K562 (cell line): ENCODE measurements at regions not wholly inside any gene's neighbourhood (a gene's known extent, or its start where the extent isn't known, plus 50 kb on each side); places are given as distances from the start of the nearest gene placed in this dataset.

Experiments
- ATAC-seq: fragments of 200-7000 bp; cut with Tn5 transposase; 3 replicates; pipeline ENCODE4 v1.9.1; 2020; ENCODE audit warnings: moderate library complexity
- BruUV-seq: library from RNA; stranded (reverse); fragments of 400-500 nt; replicated peaks from 2 replicates; lab custom pipeline; 2021; lab: Mats Ljungman, UMichigan
- CTCF ChIA-PET: fragments of 300-600 bp; formaldehyde crosslinking; extraction: SDS; loops from one replicate; lab custom pipeline; 2021; ENCODE audit warnings: low intra/inter-chr PET ratio; lab: Yijun Ruan, JAX
- POLR2A ChIA-PET: fragments of 300-600, 350-650 bp; sonication (Branson Sonifier 250); formaldehyde crosslinking; extraction: SDS; loops from one replicate; lab custom pipeline; 2021; ENCODE audit warnings: antibody characterized with exemption, inconsistent platforms; lab: Yijun Ruan, JAX
- DNase-seq, 4 experiments: peaks; one replicate each; pipeline versions ENCODE4 v3.0.0 to v3.0.0-alpha.2; 2011 to 2018; ENCODE audit warnings: low spot score in 3 of 4, mixed read lengths in 3 of 4; ENCODE audit errors: extremely low read depth in 1 of 4
- FAIRE-seq: peaks from 2 replicates; lab custom pipeline; 2011; peaks lifted over from hg19 to GRCh38; lab: Jason Lieb, UNC
- H2AFZ ChIP-seq: 2 replicates; pipeline ENCODE4 v1.6.0; 2011; ENCODE audit warnings: low read depth, low read length, control low read depth, inconsistent platforms
- H3K27ac ChIP-seq: fragments of 200-600 bp; 3 replicates; pipeline ENCODE4 v1.8.0; 2011; ENCODE audit warnings: low read depth, mild to moderate bottlenecking, control low read depth, inconsistent platforms, low read length, moderate library complexity, mixed read lengths; ENCODE audit errors: extremely low read depth
- H3K27me3 ChIP-seq, 2 experiments: fragments of 300-600 bp in 1 of 2; 2 replicates in 1 of 2; 3 replicates in 1 of 2; pipeline versions ENCODE4 v1.6.0 to v1.8.0; 2011; ENCODE audit warnings: inconsistent platforms in 2 of 2, low read length in 2 of 2, mild to moderate bottlenecking in 1 of 2, mixed read lengths in 1 of 2, moderate library complexity in 1 of 2; ENCODE audit not compliant: control insufficient read depth in 2 of 2, insufficient read depth in 2 of 2
- H3K36me3 ChIP-seq: fragments of 300-600 bp; 3 replicates; pipeline ENCODE4 v1.8.0; 2011; ENCODE audit warnings: mild to moderate bottlenecking, low read length, inconsistent platforms; ENCODE audit not compliant: control insufficient read depth, insufficient read depth
- H3K4me1 ChIP-seq, 2 experiments: fragments of 200-600 bp in 1 of 2; replicated peaks in 1 of 2; 2 replicates in 1 of 2; 3 replicates in 1 of 2; pipeline versions ENCODE4 v1.5.1 to v1.8.0; 2011; ENCODE audit warnings: inconsistent platforms in 2 of 2, low read length in 2 of 2, mild to moderate bottlenecking in 1 of 2, mixed read lengths in 1 of 2, moderate library complexity in 1 of 2; ENCODE audit not compliant: control insufficient read depth in 2 of 2, insufficient read depth in 2 of 2
- H3K4me2 ChIP-seq: 2 replicates; pipeline ENCODE4 v1.6.1; 2011; ENCODE audit warnings: low read length, control low read depth, inconsistent platforms, mixed read lengths; ENCODE audit not compliant: insufficient read depth
- H3K4me3 ChIP-seq: fragments of 200-600 bp; sonication (generic), shearing (Covaris generic); 2 replicates; pipeline ENCODE4 v1.5.1; 2016; ENCODE audit warnings: control low read depth, inconsistent platforms
- H3K79me2 ChIP-seq: fragments of 200-600 bp; 3 replicates; pipeline ENCODE4 v1.8.0; 2011; ENCODE audit warnings: low read length, inconsistent platforms; ENCODE audit not compliant: control insufficient read depth, insufficient read depth
- H3K9ac ChIP-seq, 2 experiments: 2 replicates each; pipeline versions ENCODE4 v1.6.0 to v1.6.1; 2011; ENCODE audit warnings: low read depth in 2 of 2, low read length in 2 of 2, control low read depth in 1 of 2, inconsistent platforms in 1 of 2, mild to moderate bottlenecking in 1 of 2, mixed read lengths in 1 of 2; ENCODE audit not compliant: insufficient read depth in 1 of 2
- H3K9me1 ChIP-seq: one replicate; pipeline ENCODE4 v1.6.0; 2011; ENCODE audit warnings: inconsistent platforms, mild to moderate bottlenecking, low read length, moderate library complexity; ENCODE audit not compliant: control insufficient read depth, insufficient read depth
- H3K9me3 ChIP-seq: replicated peaks from 2 replicates; pipeline ENCODE4 v1.5.1; 2011; ENCODE audit warnings: low read depth, low read length, inconsistent platforms; ENCODE audit not compliant: control insufficient read depth, insufficient read depth
- H4K20me1 ChIP-seq: replicated peaks from 2 replicates; pipeline ENCODE4 v1.6.1; 2011; ENCODE audit warnings: low read length, inconsistent platforms, mixed read lengths; ENCODE audit not compliant: control insufficient read depth, insufficient read depth
- ATF3 ChIP-seq, 2 experiments: fragments of 450-650 bp in 1 of 2; sonication (generic) in 1 of 2; formaldehyde crosslinking in 1 of 2; IDR thresholded peaks in 1 of 2; conservative IDR thresholded peaks in 1 of 2; 2 replicates each; pipeline versions ENCODE4 v1.6.1 to v1.8.1; 2016 to 2023; ENCODE audit warnings: mild to moderate bottlenecking in 2 of 2, moderate library complexity in 2 of 2, inconsistent platforms in 1 of 2, missing genetic modification reagents in 1 of 2
- CREM ChIP-seq: IDR thresholded peaks from 2 replicates; pipeline ENCODE4 v1.6.1; 2014; ENCODE audit warnings: antibody characterized with exemption, low read depth
- EHMT2 ChIP-seq: fragments of 450-650 bp; IDR thresholded peaks from 2 replicates; pipeline ENCODE4 v1.6.1; 2018; ENCODE audit warnings: antibody characterized with exemption
- ETV1 ChIP-seq: fragments of 450-650 bp; conservative IDR thresholded peaks from 2 replicates; pipeline ENCODE4 v1.6.1; 2016; ENCODE audit warnings: missing genetic modification characterization, control low read depth, low read depth, missing compliant biosample characterization
- FOXA1 ChIP-seq: fragments of 450-650 bp; IDR thresholded peaks from 2 replicates; pipeline ENCODE4 v1.6.1; 2016; ENCODE audit warnings: mild to moderate bottlenecking, borderline replicate concordance
- FOXJ2 ChIP-seq: fragments of 200-800 bp; sonication (Bioruptor generic); IDR thresholded peaks from 2 replicates; pipeline ENCODE4 v1.6.1; 2016; ENCODE audit warnings: missing genetic modification characterization, missing compliant biosample characterization
- FOXO4 ChIP-seq: fragments of 450-650 bp; formaldehyde crosslinking; IDR thresholded peaks from 2 replicates; pipeline ENCODE4 v1.4.0; 2020; ENCODE audit warnings: mild to moderate bottlenecking, moderate library complexity
- GABPB2 ChIP-seq: fragments of 250-450 bp; sonication (Bioruptor Pico); conservative IDR thresholded peaks from 2 replicates; pipeline ENCODE4 v1.5.1; 2021; ENCODE audit warnings: mild to moderate bottlenecking
- GTF3C2 ChIP-seq: IDR thresholded peaks from 3 replicates; pipeline ENCODE4 v1.6.1; 2011; ENCODE audit warnings: borderline replicate concordance, mild to moderate bottlenecking, moderate library complexity; ENCODE audit not compliant: insufficient read length; ENCODE audit errors: extremely low read depth
- KDM1A ChIP-seq, 2 experiments: fragments of 450-650 bp; IDR thresholded peaks; 2 replicates each; pipeline ENCODE4 v1.6.1; 2016; ENCODE audit warnings: mild to moderate bottlenecking in 2 of 2
- MTA1 ChIP-seq: fragments of 450-650 bp; IDR thresholded peaks from 2 replicates; pipeline ENCODE4 v1.6.1; 2017; ENCODE audit warnings: borderline replicate concordance
- NFRKB ChIP-seq: fragments of 450-650 bp; IDR thresholded peaks from 2 replicates; pipeline ENCODE4 v1.6.1; 2016; ENCODE audit warnings: low read depth
- SMAD3 ChIP-seq: fragments of 450-650 bp; formaldehyde crosslinking; conservative IDR thresholded peaks from 2 replicates; pipeline ENCODE4 v1.4.0; 2020; ENCODE audit warnings: mild to moderate bottlenecking
- SRSF9 ChIP-seq: fragments of 200-400 bp; formaldehyde crosslinking; IDR thresholded peaks from 2 replicates; pipeline ENCODE4 v1.6.1; 2017; ENCODE audit warnings: low read depth, low read length, borderline replicate concordance
- ZFX ChIP-seq: sonication (generic); formaldehyde crosslinking; IDR thresholded peaks from 2 replicates; pipeline ENCODE4 v1.8.0; 2022; ENCODE audit warnings: mild to moderate bottlenecking, missing genetic modification reagents, moderate library complexity
- ZNF280B ChIP-seq: fragments of 250-450 bp; sonication (Bioruptor Pico); IDR thresholded peaks from 2 replicates; pipeline ENCODE4 v1.5.1; 2021; ENCODE audit warnings: mild to moderate bottlenecking
- ZNF511 ChIP-seq: sonication (generic); formaldehyde crosslinking; IDR thresholded peaks from 2 replicates; pipeline ENCODE4 v1.8.0; 2022; ENCODE audit warnings: mild to moderate bottlenecking, missing genetic modification reagents
- WGBS: fragments of 100-300 bp; shearing (Covaris generic); methylation state at CpG from one replicate; pipeline ENCODE4 v1.1.6; 2016; ENCODE audit warnings: low coverage, mixed read lengths; ENCODE audit not compliant: insufficient coverage; ENCODE audit errors: missing lambda C conversion rate; 5-methylcytosine and 5-hydroxymethylcytosine counted together
- in situ Hi-C: fragments of 300-500 bp; cut with MboI; formaldehyde crosslinking; loops from 4 replicates; pipeline ENCODE4 v1.15.0; 2018; ENCODE audit warnings: inconsistent platforms, mixed read lengths
- intact Hi-C: fragments of 100-400 bp; cut with micrococcal nuclease; formaldehyde crosslinking; loops from 2 replicates; pipeline ENCODE4 v1.14.2; 2022

- FAIRE-seq, result no peak
- Histone ChIP-seq H4K20me1 (no peaks in the 10 kb centered on the region), H3K79me2 (no peaks in the 10 kb centered on the region), H3K4me2 (no peak overlapping the region), H3K4me1 (no peaks in the 10 kb centered on the region), H3K27me3 (peaks cover 0 to 7% of the 10 kb centered on the region in 2 experiments; a peak in 2 of 5 replicates), H3K9me1 (no peaks in the 10 kb centered on the region), H3K36me3 (no peaks in the 10 kb centered on the region), H3K27ac (no peak overlapping the region), H3K9ac (no peak overlapping the region), H3K4me3 (no peak overlapping the region), H3K9me3 (no peaks in the 10 kb centered on the region), H2AFZ (no peak overlapping the region)
- ChIA-PET CTCF (no interaction called here), POLR2A (no interaction called here)
- no peak for ATAC-seq
- intact Hi-C loops, result no loop called here
- in situ Hi-C loops, result no loop called here
- no TSS peak for BruUV-seq
- no peak for DNase-seq
- 2% methylated on average over 7 of the region's 7 CpGs for WGBS
- no peak for TF ChIP-seq ZNF511 (CRISPR knock-in tag)
- no peak for TF ChIP-seq ETV1 (tag)
- no peak for TF ChIP-seq GTF3C2
- no peak for TF ChIP-seq SMAD3 (CRISPR knock-in tag)
- no peak for TF ChIP-seq ZFX (CRISPR knock-in tag)
- no peak for TF ChIP-seq SRSF9
- no peak for TF ChIP-seq FOXO4 (CRISPR knock-in tag)
- TF ChIP-seq MTA1, result no peak
- TF ChIP-seq EHMT2, result no peak
- TF ChIP-seq ATF3 (IDR thresholded peaks at IDR 0.05), result no peak
- no peak for TF ChIP-seq ATF3 (CRISPR knock-in tag; conservative IDR thresholded peaks at IDR 0.05)
- TF ChIP-seq ZNF280B, result no peak
- no peak for TF ChIP-seq GABPB2 (CRISPR knock-in tag)
- TF ChIP-seq CREM, result no peak
- no peak for TF ChIP-seq FOXJ2
- TF ChIP-seq NFRKB, result no peak
- no peak for TF ChIP-seq KDM1A (IDR thresholded peaks at IDR 0.05)
- no peak for TF ChIP-seq FOXA1
These were observed 322.2 kb downstream of the FGFR2 start for GRCh38 chr10:121276046-121276445.
